ENCODE measurements at regions not wholly inside any gene's neighbourhood (a gene's known extent, or its start where the extent isn't known, plus 50 kb on each side); places are given as distances from the start of the nearest gene placed in this dataset.

DNA sequence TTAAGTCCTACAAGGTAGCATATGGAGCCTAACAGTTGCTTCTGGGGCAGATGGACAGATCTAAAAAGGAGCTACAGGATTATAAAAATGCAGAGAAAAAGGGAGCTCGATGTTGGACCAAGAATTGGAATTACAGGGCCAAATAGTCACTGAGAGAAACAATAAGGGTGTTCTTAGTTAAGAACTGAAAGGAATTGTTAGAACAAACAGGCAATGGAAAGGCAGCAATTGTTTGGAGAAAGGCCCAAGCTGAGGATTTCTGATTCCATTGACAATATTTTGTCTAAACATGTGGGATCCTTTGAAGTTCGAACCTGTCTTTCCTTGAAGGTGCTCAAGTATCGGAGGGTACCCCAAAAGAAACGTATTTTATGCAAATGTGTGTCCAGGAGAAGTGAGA is 513.6 kb upstream of the CDH8 start:
- H3K27me3 ChIP-seq = no peaks in the 10 kb centered on the region
- DNase-seq = no peak
- intact Hi-C loops (cut with DNase I; ENCODE audit: low total_unique reads) = no loop called here
- no peaks in the 10 kb centered on the region for H3K4me1 ChIP-seq
- TF ChIP-seq, protein P1, sequence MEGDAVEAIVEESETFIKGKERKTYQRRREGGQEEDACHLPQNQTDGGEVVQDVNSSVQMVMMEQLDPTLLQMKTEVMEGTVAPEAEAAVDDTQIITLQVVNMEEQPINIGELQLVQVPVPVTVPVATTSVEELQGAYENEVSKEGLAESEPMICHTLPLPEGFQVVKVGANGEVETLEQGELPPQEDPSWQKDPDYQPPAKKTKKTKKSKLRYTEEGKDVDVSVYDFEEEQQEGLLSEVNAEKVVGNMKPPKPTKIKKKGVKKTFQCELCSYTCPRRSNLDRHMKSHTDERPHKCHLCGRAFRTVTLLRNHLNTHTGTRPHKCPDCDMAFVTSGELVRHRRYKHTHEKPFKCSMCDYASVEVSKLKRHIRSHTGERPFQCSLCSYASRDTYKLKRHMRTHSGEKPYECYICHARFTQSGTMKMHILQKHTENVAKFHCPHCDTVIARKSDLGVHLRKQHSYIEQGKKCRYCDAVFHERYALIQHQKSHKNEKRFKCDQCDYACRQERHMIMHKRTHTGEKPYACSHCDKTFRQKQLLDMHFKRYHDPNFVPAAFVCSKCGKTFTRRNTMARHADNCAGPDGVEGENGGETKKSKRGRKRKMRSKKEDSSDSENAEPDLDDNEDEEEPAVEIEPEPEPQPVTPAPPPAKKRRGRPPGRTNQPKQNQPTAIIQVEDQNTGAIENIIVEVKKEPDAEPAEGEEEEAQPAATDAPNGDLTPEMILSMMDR (IDR thresholded peaks at IDR 0.05) = no peak
- no peak overlapping the region for H3K4me3 ChIP-seq
- H3K36me3 ChIP-seq = no peaks in the 10 kb centered on the region
- H3K9me3 ChIP-seq = no peaks in the 10 kb centered on the region
- H3K27ac ChIP-seq = no peak overlapping the region

DNA sequence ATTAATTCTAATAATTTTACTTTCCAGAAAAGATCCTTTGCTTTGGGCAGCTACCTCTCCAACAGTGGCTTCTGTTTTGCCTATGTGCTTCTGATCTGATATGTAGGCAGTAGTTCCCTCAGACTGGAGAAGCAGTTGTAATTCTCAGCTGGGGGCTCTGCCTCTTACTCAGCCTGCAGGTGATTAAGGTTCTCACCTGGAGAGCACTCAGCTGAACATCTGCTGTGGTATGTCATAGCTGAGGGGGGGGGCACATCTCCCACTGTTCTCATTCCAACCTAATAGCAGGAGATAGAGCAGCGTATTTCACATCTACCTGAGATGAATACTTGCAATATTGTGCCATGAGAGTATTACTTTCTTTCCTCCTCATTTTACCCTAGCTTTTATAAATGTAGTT is 511.9 kb upstream of the CDH8 start:
- TF ChIP-seq, protein P1 (IDR thresholded peaks at IDR 0.05) = no peak
- Histone ChIP-seq H3K27me3 (no peaks in the 10 kb centered on the region), H3K4me3 (no peak overlapping the region), H3K4me1 (no peaks in the 10 kb centered on the region), H3K27ac (no peak overlapping the region), H3K9me3 (no peaks in the 10 kb centered on the region), H3K36me3 (no peaks in the 10 kb centered on the region)
- intact Hi-C loops (cut with DNase I; ENCODE audit: low total_unique reads) = no loop called here
- DNase-seq = no peak

DNA sequence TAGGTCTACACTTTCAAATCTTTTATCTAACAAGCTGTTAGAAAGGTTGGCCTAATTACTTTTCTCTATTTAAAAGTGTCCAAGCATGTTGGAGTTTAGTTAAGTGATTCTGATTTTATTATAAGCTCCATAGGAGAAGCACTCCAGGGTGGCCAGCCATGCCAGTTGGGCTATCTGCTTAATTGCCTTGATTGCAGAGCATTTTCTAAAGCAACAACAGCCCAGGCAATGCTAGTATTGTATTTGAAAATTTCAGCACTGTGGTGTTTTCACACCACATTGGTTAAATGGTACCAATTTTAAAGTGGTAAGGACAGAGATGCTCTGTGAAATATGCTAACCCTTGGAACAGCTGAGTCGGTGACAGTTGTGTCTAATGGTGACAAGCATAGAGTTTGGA is 510.5 kb upstream of the CDH8 start:
- no peak overlapping the region for H3K4me3 ChIP-seq
- no peak for DNase-seq
- H3K27me3 ChIP-seq = no peaks in the 10 kb centered on the region
- H3K27ac ChIP-seq = no peak overlapping the region
- intact Hi-C loops (cut with DNase I; ENCODE audit: low total_unique reads) = no loop called here
- no peaks in the 10 kb centered on the region for H3K36me3 ChIP-seq
- no peaks in the 10 kb centered on the region for H3K4me1 ChIP-seq
- no peaks in the 10 kb centered on the region for H3K9me3 ChIP-seq
- TF ChIP-seq, protein P1 (IDR thresholded peaks at IDR 0.05) = no peak

DNA sequence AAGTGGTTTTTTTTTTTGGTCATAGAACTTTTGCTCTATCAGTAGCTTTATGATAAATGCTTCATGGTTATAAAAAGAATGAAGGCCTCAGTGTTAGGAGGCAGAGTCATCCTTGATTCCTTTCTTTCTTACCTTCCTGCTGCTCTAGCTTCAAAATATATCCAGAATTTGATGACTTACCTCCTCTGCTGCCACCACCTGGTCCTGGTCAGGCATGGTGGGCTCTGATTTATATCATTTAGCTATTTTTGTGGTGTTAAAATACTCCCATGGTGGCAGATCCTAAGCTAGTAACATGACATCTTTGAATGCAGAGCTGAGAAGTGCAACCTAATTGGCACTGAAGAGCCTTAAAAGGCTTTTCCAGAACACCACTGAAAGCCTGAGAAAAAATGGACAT is 508.8 kb upstream of the CDH8 start:
- Histone ChIP-seq H3K4me3 (no peak overlapping the region), H3K4me1 (no peaks in the 10 kb centered on the region), H3K27me3 (no peaks in the 10 kb centered on the region), H3K27ac (no peak overlapping the region), H3K36me3 (no peaks in the 10 kb centered on the region), H3K9me3 (no peaks in the 10 kb centered on the region)
- DNase-seq = no peak
- TF ChIP-seq, protein P1 (IDR thresholded peaks at IDR 0.05) = no peak
- intact Hi-C loops (cut with DNase I; ENCODE audit: low total_unique reads) = no loop called here

DNA sequence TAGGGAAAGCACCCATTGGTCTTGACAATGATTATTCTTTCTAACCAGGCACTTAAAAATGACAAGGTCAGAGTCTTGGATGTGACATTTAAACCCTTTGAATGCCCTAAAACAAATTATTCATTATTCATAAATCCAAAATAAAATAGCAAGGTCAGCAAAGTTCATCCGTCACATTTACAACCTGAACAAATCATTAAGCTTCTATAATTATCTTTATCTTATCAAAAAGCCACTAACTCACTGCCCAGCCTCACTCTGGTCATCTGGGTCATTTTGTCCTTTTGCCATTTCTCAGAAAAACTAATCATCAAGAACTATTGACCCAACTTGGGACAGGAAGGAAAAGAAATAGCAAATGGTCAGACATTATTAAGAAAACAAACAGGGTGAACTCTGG is 507.3 kb upstream of the CDH8 start:
- H3K27me3 ChIP-seq = no peaks in the 10 kb centered on the region
- TF ChIP-seq, protein P1 (IDR thresholded peaks at IDR 0.05) = no peak
- intact Hi-C loops (cut with DNase I; ENCODE audit: low total_unique reads) = no loop called here
- H3K36me3 ChIP-seq = no peaks in the 10 kb centered on the region
- no peak for DNase-seq
- no peaks in the 10 kb centered on the region for H3K4me1 ChIP-seq
- H3K9me3 ChIP-seq = no peaks in the 10 kb centered on the region
- H3K4me3 ChIP-seq = no peak overlapping the region
- no peak overlapping the region for H3K27ac ChIP-seq

DNA sequence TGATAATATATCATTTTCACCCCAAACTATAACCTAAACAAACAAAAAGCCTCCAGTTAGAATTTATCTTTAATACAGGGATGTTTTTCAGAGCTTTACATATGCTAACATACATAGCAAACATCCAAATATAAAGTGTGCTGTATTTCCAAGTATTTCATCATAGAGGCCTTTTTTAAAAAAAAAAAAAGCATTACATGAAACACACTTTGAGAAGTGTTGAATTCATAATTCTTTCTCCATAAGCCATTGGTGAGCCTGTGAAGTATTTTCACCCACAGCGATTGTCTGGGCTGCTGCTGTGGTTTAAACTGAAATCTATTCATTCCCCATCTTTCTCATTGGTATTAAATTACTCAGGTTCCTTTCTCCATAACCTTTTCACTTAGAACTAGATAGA is 503.4 kb upstream of the CDH8 start:
- TF ChIP-seq, protein P1 (IDR thresholded peaks at IDR 0.05) = no peak
- intact Hi-C loops (cut with DNase I; ENCODE audit: low total_unique reads) = no loop called here
- no peaks in the 10 kb centered on the region for H3K9me3 ChIP-seq
- H3K4me1 ChIP-seq = no peaks in the 10 kb centered on the region
- no peak overlapping the region for H3K27ac ChIP-seq
- no peak overlapping the region for H3K4me3 ChIP-seq
- no peaks in the 10 kb centered on the region for H3K36me3 ChIP-seq
- DNase-seq = no peak
- H3K27me3 ChIP-seq = no peaks in the 10 kb centered on the region

Measured in tibial artery (tissue), 4 donors.